Activated naive CD8-positive, alpha-beta T cell treated with anti-CD3 and anti-CD28 coated beads, Interleukin-2, amount 50 U/mL, for 24 hours (primary cell): ENCODE measurements at regions not wholly inside any gene's neighbourhood (a gene's known extent, or its start where the extent isn't known, plus 50 kb on each side); places are given as distances from the start of the nearest gene placed in this dataset.

ENCODE experiments used
- ATAC-seq: fragments of 150-1000 bp; cut with Tn5 transposase; one replicate; pipeline ENCODE4 v1.10.0; 2021
- DNase-seq: peaks from one replicate; pipeline ENCODE4 v3.0.0; 2021
- H3K27ac Mint-ChIP-seq: one replicate; pipeline ENCODE4 v1.8.0; 2021; ENCODE audit warnings: mild to moderate bottlenecking, mixed read lengths
- H3K27me3 Mint-ChIP-seq: one replicate; pipeline ENCODE4 v1.8.0; 2021; ENCODE audit warnings: mixed read lengths
- H3K36me3 Mint-ChIP-seq: one replicate; pipeline ENCODE4 v1.8.0; 2021; ENCODE audit warnings: low read depth, mixed read lengths
- H3K4me1 Mint-ChIP-seq: one replicate; pipeline ENCODE4 v1.8.0; 2021; ENCODE audit warnings: mixed read lengths
- H3K4me3 Mint-ChIP-seq: one replicate; pipeline ENCODE4 v1.8.0; 2021; ENCODE audit warnings: mild to moderate bottlenecking, moderate library complexity, mixed read lengths
- H3K9me3 Mint-ChIP-seq: one replicate; pipeline ENCODE4 v1.8.0; 2021; ENCODE audit warnings: mixed read lengths

DNA sequence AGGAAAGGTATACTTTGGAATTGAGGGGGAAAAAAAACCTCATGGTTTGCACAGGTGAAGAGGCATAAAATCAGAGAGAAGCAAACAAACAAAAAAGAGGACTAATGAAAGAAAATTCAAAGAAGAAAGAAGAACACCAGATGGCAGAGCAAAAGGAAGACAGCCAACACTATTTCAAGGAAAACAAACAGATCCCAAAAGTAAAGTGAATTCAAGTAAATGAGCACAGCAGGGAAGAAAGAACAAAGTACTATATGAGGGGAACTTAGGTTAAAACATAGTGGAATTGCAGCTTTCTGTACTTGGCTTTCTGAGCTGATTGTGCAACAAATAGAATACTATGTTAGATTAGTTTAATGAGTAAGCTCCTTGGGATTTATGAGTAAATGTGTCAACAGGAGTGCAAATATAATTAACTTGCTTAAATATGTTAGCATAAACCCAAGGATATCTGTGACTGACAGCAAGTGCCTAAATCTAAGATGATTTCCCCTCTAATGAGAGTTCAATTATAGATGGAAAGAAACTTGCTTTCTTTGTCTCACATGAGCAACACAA is 404.6 kb upstream of the CNTN5 start:
- Mint-ChIP-seq H3K9me3 (peaks cover 25% of the 10 kb centered on the region), H3K4me3 (no peak overlapping the region), H3K27me3 (no peaks in the 10 kb centered on the region), H3K27ac (no peak overlapping the region), H3K36me3 (no peaks in the 10 kb centered on the region), H3K4me1 (no peaks in the 10 kb centered on the region)
- DNase-seq (no peak), ATAC-seq (no peak)

DNA sequence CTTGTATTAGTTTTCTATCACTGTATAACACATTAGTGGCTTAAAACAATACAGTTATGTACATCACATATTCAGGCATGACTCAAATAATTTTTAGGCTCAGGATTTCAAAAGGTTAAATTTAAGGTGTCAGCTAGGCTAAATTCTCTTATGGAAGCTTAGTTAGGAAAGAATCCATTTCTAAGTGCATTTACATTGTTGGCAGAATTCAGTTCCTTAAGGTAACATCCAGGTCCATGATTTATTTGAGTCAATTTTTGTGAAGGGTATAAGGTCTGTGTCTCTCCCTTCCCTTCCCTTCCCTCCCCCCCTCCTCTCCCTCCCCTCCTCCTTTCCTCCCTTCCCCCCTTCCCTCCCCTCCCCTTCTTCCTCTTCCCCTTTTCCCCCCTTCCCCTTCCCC is 399.0 kb upstream of the CNTN5 start:
- H3K4me1 Mint-ChIP-seq = no peaks in the 10 kb centered on the region
- H3K9me3 Mint-ChIP-seq = peaks cover 28% of the 10 kb centered on the region
- H3K4me3 Mint-ChIP-seq = no peak overlapping the region
- ATAC-seq = no peak
- no peak overlapping the region for H3K27ac Mint-ChIP-seq
- H3K36me3 Mint-ChIP-seq = no peaks in the 10 kb centered on the region
- no peaks in the 10 kb centered on the region for H3K27me3 Mint-ChIP-seq
- DNase-seq = no peak

DNA sequence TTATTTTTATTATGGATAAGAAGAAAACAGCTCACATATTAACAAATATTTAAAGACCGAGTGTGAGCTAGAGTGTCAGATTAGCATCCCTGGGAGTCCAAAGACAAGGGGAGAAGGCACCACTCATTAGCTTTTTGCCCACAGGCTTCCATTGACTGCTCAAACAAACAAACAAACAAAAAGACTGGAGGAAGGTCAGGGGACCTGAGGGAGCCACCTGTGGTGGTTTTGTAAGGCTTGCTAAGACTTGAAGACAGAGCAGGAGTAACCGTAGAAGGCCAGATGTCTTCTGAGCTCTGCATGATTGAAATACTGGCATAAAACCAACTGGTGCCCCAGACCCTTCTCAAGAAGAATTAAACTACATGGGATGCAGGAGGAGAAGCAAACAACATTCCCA is 395.2 kb upstream of the CNTN5 start:
- no peaks in the 10 kb centered on the region for H3K36me3 Mint-ChIP-seq
- H3K4me3 Mint-ChIP-seq = no peak overlapping the region
- H3K27me3 Mint-ChIP-seq = no peaks in the 10 kb centered on the region
- no peak overlapping the region for H3K27ac Mint-ChIP-seq
- DNase-seq = no peak
- H3K9me3 Mint-ChIP-seq = peaks cover 16% of the 10 kb centered on the region
- no peaks in the 10 kb centered on the region for H3K4me1 Mint-ChIP-seq
- no peak for ATAC-seq

DNA sequence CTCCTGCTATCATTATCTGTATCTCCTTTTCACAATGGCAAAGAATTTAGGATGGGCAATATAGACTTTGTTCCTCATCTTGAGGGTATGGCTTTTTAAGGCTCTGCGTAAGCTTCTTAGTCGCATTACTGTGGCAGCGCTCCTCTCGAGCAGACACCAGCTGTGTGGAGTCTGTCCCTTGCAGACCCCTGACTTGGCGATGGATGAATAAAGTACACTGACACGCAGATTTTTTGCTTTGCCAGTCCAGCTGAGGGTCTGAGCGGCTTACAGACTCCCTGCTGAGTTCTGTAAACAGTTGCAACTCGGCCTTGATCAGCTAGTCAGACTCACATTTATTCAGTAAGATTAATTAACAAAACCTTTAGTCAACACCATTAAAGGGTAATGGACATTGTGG is 390.0 kb upstream of the CNTN5 start:
- ATAC-seq (no peak), DNase-seq (no peak)
- Mint-ChIP-seq H3K9me3 (peaks cover 11% of the 10 kb centered on the region), H3K4me1 (no peaks in the 10 kb centered on the region), H3K27me3 (no peaks in the 10 kb centered on the region), H3K27ac (no peak overlapping the region), H3K36me3 (no peaks in the 10 kb centered on the region), H3K4me3 (no peak overlapping the region)

DNA sequence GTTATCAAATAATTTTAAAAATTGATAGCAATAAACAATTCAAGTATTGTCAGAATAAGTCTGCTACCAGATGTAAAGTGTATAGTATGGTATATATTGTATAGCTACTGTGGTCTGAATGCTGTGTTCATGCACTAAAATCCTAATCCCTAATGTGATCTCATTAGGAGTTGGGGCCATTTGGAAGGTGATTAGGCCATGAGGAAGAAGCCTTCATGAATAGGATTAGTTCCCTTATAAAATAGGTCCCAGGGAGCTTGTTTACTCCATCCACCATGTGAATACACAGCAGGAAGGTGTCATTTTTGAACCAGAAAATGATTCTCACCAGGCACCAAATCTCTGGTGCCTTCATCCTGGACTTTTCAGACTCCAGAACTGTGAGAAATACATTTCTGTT is 363.0 kb upstream of the CNTN5 start:
- ATAC-seq (no peak), DNase-seq (no peak)
- no peaks in the 10 kb centered on the region for H3K36me3 Mint-ChIP-seq
- H3K4me1 Mint-ChIP-seq = no peaks in the 10 kb centered on the region
- no peak overlapping the region for H3K4me3 Mint-ChIP-seq
- no peak overlapping the region for H3K27ac Mint-ChIP-seq
- peaks cover 4% of the 10 kb centered on the region for H3K9me3 Mint-ChIP-seq
- H3K27me3 Mint-ChIP-seq = no peaks in the 10 kb centered on the region

DNA sequence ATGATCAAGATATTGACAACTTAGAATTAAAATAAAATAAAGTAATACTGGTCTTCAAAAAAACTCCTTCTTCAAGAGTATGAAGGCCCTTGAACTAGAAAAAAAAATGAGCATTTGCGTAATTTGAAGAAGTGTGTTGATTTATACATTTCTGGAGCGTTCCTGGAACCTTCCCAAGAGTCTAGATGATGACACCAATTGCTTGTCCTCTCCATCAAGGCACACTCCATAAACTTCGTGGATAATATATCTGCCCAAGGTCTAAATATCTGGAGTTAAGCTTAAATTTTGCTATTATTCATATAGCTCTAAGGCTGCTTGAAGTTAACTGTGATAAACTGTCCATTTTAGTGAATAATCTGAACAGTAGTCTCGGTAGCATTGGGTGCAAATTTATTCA is 361.3 kb upstream of the CNTN5 start:
- H3K4me1 Mint-ChIP-seq = no peaks in the 10 kb centered on the region
- H3K36me3 Mint-ChIP-seq = no peaks in the 10 kb centered on the region
- H3K4me3 Mint-ChIP-seq = no peak overlapping the region
- no peak overlapping the region for H3K27ac Mint-ChIP-seq
- DNase-seq (no peak), ATAC-seq (no peak)
- peaks cover 8% of the 10 kb centered on the region for H3K9me3 Mint-ChIP-seq
- no peaks in the 10 kb centered on the region for H3K27me3 Mint-ChIP-seq

DNA sequence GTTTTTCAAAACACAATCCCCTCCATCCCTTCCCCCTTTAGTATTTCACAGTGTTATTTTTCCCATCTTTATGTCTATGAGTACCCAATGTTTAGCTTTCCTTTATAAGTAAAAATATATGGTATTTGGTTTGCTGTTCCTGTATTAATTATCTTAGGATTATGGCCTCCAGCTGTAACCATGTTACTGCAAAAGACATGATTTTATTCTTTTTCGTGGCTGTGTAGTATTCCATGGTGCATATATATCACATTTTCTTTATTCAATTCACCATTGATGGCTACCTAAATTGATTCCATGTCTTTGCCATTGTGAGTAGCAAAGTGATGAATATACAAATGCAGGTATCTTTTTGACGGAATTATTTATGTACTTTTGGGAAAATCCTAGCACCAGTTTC is 346.4 kb upstream of the CNTN5 start:
- H3K36me3 Mint-ChIP-seq = no peaks in the 10 kb centered on the region
- H3K27ac Mint-ChIP-seq = no peak overlapping the region
- no peaks in the 10 kb centered on the region for H3K4me1 Mint-ChIP-seq
- H3K9me3 Mint-ChIP-seq = peaks cover 19% of the 10 kb centered on the region
- H3K27me3 Mint-ChIP-seq = no peaks in the 10 kb centered on the region
- DNase-seq (no peak), ATAC-seq (no peak)
- no peak overlapping the region for H3K4me3 Mint-ChIP-seq

DNA sequence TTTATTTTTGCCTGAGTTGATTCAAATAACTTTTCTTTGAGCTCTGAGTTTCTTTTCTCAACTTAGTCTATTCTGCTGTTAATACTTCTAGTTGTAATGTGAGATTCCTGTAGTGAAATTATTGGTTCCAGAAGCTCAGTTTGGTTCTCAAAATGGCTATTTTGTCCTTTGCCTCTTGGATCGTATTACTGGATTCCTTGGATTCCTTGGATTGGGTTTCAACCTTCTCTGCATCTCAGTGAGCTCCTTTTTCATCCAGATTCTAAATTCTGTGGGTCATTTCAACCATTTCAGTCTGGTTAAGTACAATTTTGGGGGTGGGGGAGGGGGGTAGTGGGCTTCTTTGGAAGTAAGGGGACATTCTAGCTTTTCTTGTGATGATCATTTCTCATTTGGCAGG is 341.1 kb upstream of the CNTN5 start:
- no peaks in the 10 kb centered on the region for H3K4me1 Mint-ChIP-seq
- no peaks in the 10 kb centered on the region for H3K36me3 Mint-ChIP-seq
- no peaks in the 10 kb centered on the region for H3K27me3 Mint-ChIP-seq
- H3K27ac Mint-ChIP-seq = no peak overlapping the region
- DNase-seq (no peak), ATAC-seq (no peak)
- peaks cover 13% of the 10 kb centered on the region for H3K9me3 Mint-ChIP-seq
- H3K4me3 Mint-ChIP-seq = no peak overlapping the region

DNA sequence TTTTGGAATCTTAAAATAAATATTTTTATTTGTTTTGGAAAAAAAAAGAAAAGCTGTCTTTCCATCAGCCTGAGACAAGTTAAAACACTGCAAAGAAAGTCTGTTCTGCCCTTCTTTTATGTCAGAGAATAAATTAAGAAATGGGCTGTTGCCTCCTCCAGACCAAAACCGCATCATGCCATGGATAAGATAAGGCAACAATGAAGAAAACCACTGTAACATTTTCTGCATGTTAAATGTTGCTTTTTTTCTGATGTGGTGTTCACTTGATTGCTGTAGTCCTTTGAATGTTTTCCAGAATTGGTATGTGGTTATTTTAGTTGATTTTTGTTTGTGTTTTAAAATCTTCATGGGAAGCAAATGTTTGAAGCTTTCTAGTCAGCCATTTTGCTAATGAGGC is 319.2 kb upstream of the CNTN5 start:
- H3K36me3 Mint-ChIP-seq = no peaks in the 10 kb centered on the region
- no peak for ATAC-seq
- peaks cover 14% of the 10 kb centered on the region for H3K9me3 Mint-ChIP-seq

DNA sequence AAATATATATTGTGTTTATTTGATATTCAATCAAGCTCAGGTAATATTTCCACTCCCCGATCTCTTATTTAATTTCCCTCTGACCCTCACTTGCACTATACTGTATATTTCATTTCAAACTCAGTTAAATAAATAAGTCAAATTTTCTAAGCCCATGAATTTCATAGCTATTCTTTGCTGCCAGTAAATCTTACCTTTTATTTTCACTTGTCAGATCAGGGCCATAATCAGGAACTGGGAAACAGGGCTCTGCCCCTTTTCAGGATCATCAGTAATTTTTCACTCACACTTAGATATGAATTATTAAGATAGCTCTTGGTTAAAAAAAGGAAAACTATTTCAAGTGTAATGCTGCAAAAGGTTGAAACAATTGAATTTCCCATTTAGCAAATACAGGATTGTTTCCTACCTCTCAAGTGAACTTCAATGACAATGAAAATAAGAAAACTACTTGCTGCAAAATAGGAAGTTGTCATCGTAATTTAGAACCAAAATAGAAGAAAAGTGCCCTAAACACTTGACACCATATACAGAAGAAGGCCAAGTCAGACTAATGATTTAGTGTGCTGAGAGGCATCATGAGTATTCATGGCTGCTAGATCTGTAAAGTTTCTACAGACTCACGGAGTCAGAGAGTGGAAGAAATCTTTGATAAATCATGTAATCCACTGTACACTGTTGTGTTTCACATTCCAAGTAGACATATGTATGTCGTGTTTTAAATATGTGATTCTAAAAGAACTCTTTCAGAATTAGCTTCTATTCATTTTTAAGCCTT is 316.8 kb upstream of the CNTN5 start:
- ATAC-seq (no peak), DNase-seq (no peak)
- H3K36me3 Mint-ChIP-seq = no peaks in the 10 kb centered on the region
- no peak overlapping the region for H3K4me3 Mint-ChIP-seq
- H3K27ac Mint-ChIP-seq = no peak overlapping the region
- H3K9me3 Mint-ChIP-seq = peaks cover 10% of the 10 kb centered on the region
- no peaks in the 10 kb centered on the region for H3K4me1 Mint-ChIP-seq
- no peaks in the 10 kb centered on the region for H3K27me3 Mint-ChIP-seq

More for the DNA sequence above, 319.2 kb upstream of the CNTN5 start:
- H3K4me1 Mint-ChIP-seq = no peaks in the 10 kb centered on the region
- no peak for DNase-seq
- no peak overlapping the region for H3K27ac Mint-ChIP-seq
- H3K27me3 Mint-ChIP-seq = no peaks in the 10 kb centered on the region
- no peak overlapping the region for H3K4me3 Mint-ChIP-seq

DNA sequence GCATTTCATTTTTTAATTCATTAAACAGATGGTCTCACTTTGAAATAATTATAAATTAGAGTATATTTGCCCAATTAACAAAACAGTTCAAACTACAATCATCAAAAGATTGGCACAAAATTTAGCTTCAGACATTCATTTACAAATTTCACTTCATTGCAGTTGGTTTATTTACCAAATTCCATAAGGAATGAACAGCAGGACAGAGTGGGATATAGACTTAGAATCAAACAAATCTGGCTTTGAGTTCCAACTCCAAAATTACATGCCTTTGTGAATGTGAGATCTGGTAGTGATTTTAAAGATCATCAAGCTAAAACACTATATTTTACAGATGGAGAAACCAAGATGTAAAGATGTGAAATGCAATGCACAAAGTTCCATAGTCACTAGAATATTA is 310.7 kb upstream of the CNTN5 start:
- no peaks in the 10 kb centered on the region for H3K27me3 Mint-ChIP-seq

DNA sequence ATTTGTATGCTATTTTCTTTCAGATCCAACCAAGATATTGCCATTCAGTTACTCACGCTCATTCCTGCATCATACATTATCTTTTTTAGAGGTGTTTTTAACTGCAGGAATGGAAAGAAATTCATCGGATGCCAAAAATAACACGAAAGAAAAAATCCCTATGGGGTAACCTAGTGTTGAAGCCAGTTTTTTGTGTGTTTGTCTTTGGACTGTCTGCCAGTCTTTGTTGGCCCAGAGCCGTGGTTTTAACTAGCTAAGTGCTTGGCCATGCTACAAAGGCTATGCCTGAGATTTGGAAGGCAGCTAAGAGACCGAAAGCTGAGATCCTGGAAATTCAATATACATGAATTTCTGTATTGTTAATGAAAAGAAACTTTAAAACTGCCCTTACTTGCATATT is 309.8 kb upstream of the CNTN5 start:
- H3K4me1 Mint-ChIP-seq = no peaks in the 10 kb centered on the region

More for the DNA sequence above, 310.7 kb upstream of the CNTN5 start:
- no peak for DNase-seq
- Mint-ChIP-seq H3K27ac (no peak overlapping the region), H3K4me1 (no peaks in the 10 kb centered on the region), H3K9me3 (peaks cover 22% of the 10 kb centered on the region), H3K36me3 (no peaks in the 10 kb centered on the region), H3K4me3 (no peak overlapping the region)
- no peak for ATAC-seq

DNA sequence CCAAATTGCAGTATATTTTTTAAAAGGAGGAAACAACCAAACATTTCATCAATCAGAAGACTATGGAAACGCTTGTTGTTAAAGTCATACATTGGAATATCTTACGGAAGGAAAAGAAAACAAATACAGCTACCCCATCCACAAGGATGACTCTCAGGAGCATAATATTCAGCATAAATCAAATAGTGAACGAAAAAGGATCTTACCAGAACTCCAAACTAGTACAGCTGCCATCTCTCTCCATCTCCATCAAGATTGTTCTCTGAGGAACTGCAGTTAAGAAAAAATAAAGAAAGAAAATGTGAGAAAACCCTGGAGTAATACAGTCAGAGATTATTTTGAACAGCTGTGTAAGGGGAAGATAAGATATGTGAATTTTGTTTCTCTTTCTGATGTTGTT is 299.8 kb upstream of the CNTN5 start:
- no peak overlapping the region for H3K4me3 Mint-ChIP-seq

More for the DNA sequence above, 309.8 kb upstream of the CNTN5 start:
- Mint-ChIP-seq H3K9me3 (peaks cover 30% of the 10 kb centered on the region), H3K27me3 (no peaks in the 10 kb centered on the region), H3K27ac (no peak overlapping the region), H3K36me3 (no peaks in the 10 kb centered on the region), H3K4me3 (no peak overlapping the region)
- DNase-seq (no peak), ATAC-seq (no peak)

DNA sequence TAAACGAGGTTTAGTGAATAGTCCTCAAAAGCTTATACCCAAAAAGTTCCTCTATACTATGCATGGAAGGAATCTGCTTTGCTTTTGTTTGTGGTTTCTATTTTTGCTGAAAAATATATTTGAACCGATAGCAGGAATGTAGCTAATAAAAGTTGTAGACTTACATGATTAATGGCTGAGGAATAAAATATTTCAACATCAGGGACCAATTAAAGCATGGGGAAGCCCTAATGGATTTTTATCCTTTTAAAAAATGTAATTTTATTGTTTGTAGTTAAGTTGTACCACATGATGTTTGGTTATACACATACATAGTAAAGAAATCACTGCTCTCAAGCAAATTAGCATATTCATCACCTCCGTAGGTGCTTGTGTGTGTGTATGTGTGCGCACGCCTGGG is 295.3 kb upstream of the CNTN5 start:
- no peaks in the 10 kb centered on the region for H3K27me3 Mint-ChIP-seq
- ATAC-seq (no peak), DNase-seq (no peak)
- H3K4me1 Mint-ChIP-seq = no peaks in the 10 kb centered on the region
- no peak overlapping the region for H3K27ac Mint-ChIP-seq
- H3K4me3 Mint-ChIP-seq = no peak overlapping the region
- no peaks in the 10 kb centered on the region for H3K36me3 Mint-ChIP-seq
- peaks cover 10% of the 10 kb centered on the region for H3K9me3 Mint-ChIP-seq

More for the DNA sequence above, 299.8 kb upstream of the CNTN5 start:
- H3K36me3 Mint-ChIP-seq = no peaks in the 10 kb centered on the region
- DNase-seq (no peak), ATAC-seq (no peak)
- H3K9me3 Mint-ChIP-seq = peaks cover 15% of the 10 kb centered on the region
- no peak overlapping the region for H3K27ac Mint-ChIP-seq
- H3K4me1 Mint-ChIP-seq = no peaks in the 10 kb centered on the region
- no peaks in the 10 kb centered on the region for H3K27me3 Mint-ChIP-seq

DNA sequence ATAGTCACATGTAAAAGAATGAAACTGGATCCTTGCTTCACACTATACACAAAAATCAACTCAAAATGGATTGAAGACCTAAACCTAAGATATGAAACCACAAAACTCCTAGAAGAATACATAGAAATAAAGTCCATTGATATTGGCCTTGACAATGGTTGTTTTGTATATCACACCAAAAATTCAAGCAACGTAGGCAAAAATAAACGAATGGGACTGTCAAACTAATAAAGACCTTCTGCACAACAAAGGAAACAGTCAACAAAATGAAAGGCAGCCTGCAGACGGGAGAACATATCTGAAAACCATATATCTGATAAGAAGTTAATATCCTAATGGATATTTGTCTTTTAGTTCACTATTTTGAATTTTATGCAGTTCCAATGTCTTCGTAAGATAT is 292.3 kb upstream of the CNTN5 start:
- Mint-ChIP-seq H3K27ac (no peak overlapping the region), H3K4me1 (no peaks in the 10 kb centered on the region), H3K36me3 (no peaks in the 10 kb centered on the region), H3K9me3 (peaks cover 4% of the 10 kb centered on the region), H3K4me3 (no peak overlapping the region), H3K27me3 (no peaks in the 10 kb centered on the region)
- ATAC-seq = no peak
- DNase-seq = no peak
